ENCODE measurements at regions not wholly inside any gene's neighbourhood (a gene's known extent, or its start where the extent isn't known, plus 50 kb on each side); places are given as distances from the start of the nearest gene placed in this dataset.

DNA sequence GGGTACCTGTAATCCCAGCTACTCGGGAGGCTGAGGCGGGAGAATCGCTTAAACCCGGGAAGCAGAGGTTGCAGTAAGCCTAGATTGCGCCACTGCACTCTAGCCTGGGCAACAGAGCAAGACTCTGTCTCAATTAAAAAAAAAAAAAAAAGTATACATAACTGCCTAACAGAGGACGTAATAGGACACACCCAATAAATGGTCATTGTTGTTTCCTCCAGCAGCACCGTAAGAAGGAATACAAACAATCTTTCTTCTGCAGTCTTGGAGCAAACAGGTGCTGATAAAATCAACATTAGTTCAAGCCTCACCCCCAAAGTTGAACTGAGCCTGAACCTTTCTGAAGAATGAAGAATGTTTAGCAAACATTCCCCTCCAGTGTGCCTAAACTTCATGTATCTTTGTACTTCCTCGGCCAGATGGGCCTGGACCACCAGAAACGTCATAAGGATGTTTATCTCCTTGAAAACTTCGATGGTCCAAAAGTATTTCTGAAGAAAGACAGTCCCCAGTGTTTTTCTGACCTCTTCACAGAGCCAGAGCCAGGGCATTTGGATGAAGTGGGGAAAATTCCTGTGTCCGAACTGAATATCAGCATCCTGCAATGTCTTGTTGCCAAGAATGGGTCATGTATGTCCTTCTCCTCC is 136.8 kb upstream of the F3 start:
- H3K27ac ChIP-seq, result no peak overlapping the region
- WGBS, 5 donors, result 65 to 89% (median 77%) methylated on average over 11 of the region's 11 CpGs

DNA sequence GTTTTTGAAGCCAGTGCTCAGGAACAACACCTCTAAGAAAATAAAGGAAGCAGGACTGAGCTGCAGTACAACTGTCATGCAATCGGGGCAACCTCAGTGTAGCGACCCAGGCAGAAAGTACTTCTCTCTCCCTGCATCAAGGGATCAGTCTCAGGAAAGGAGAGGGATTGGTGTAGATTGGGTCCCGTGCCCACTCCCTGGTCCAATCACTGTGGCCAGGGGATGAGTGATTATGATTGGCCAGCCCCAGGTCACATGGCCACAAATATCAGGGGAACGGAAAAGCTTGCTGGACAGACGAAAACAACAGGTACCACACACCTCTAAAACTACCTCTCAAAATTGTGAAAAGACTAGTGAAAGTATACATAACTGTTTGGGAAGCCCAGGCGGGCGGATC is 136.2 kb upstream of the F3 start:
- WGBS, 5 donors, result 70 to 89% (median 78%) methylated on average over 7 of the region's 7 CpGs
- H3K36me3 ChIP-seq, result no peaks in the 10 kb centered on the region
- no peaks in the 10 kb centered on the region for H3K9me3 ChIP-seq
- DNase-seq, result no peak
- no peak overlapping the region for H3K27ac ChIP-seq
- TF ChIP-seq POLR2AphosphoS5 (IDR thresholded peaks at IDR 0.05) (no peak), POLR2A (IDR thresholded peaks at IDR 0.05) (no peak)
- TF ChIP-seq, protein P1, sequence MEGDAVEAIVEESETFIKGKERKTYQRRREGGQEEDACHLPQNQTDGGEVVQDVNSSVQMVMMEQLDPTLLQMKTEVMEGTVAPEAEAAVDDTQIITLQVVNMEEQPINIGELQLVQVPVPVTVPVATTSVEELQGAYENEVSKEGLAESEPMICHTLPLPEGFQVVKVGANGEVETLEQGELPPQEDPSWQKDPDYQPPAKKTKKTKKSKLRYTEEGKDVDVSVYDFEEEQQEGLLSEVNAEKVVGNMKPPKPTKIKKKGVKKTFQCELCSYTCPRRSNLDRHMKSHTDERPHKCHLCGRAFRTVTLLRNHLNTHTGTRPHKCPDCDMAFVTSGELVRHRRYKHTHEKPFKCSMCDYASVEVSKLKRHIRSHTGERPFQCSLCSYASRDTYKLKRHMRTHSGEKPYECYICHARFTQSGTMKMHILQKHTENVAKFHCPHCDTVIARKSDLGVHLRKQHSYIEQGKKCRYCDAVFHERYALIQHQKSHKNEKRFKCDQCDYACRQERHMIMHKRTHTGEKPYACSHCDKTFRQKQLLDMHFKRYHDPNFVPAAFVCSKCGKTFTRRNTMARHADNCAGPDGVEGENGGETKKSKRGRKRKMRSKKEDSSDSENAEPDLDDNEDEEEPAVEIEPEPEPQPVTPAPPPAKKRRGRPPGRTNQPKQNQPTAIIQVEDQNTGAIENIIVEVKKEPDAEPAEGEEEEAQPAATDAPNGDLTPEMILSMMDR (IDR thresholded peaks at IDR 0.05 in 8 of 11, conservative IDR thresholded peaks at IDR 0.05 in 3 of 11), result no peak
- intact Hi-C loops (cut with DNase I; ENCODE audit: low total_unique reads), result no loop called here
- no peaks in the 10 kb centered on the region for H3K4me1 ChIP-seq
- no peaks in the 10 kb centered on the region for H3K27me3 ChIP-seq (replicated peaks in 1 of 7)
- no peak overlapping the region for H3K4me3 ChIP-seq

More for the DNA sequence above, 136.8 kb upstream of the F3 start:
- no peak for DNase-seq
- no peak overlapping the region for H3K4me3 ChIP-seq
- H3K9me3 ChIP-seq, result no peaks in the 10 kb centered on the region
- H3K4me1 ChIP-seq, result no peaks in the 10 kb centered on the region
- intact Hi-C loops (cut with DNase I; ENCODE audit: low total_unique reads), result no loop called here
- H3K36me3 ChIP-seq, result no peaks in the 10 kb centered on the region
- no peaks in the 10 kb centered on the region for H3K27me3 ChIP-seq (replicated peaks in 1 of 7)
- TF ChIP-seq POLR2A (IDR thresholded peaks at IDR 0.05), result no peak
- TF ChIP-seq POLR2AphosphoS5 (IDR thresholded peaks at IDR 0.05), result no peak
- TF ChIP-seq, protein P1 (IDR thresholded peaks at IDR 0.05 in 8 of 11, conservative IDR thresholded peaks at IDR 0.05 in 3 of 11), result no peak

DNA sequence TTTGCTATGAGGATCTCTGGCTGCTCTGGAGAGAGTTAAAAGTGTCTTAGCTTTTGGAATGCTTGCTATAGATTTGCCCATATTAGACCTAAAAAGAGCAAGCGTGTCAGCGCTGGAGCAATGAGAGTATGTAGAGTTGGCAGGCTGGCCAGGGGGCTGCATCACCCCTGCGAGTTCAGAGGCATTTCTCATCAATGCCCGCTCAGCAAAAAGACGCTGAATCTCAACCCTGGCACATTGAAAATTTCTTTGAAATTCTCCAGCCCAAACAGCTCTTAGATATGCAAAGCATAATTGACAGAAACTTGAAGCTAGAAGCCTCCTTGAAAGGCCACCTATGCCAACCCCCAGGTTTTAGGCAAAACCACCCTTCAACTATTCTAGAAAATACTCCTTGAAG is 135.5 kb upstream of the F3 start:
- no peak overlapping the region for H3K27ac ChIP-seq

DNA sequence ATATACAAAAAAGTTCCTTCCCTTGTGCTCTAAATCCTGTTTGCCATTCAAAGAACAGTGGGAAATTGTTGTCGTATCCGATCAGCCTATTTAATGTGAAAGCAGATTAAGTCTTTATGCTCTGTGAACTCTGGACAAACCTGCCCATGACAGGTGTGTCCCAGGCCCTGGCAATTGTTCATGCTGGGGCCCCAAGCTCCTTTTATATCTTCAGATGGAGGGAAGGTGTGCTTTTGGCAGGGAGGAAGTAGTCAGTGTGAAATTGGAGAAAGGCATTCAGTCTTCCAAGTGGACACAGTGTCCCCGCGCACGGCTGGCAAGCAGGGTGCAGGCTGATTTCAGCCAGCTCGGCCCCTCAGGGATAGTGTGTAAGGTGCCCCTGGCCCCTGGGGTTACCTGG is 135.1 kb upstream of the F3 start:
- H3K4me1 ChIP-seq, result no peaks in the 10 kb centered on the region
- no peaks in the 10 kb centered on the region for H3K36me3 ChIP-seq
- TF ChIP-seq POLR2A (IDR thresholded peaks at IDR 0.05), result no peak
- H3K27ac ChIP-seq, result no peak overlapping the region
- no peaks in the 10 kb centered on the region for H3K9me3 ChIP-seq
- no peaks in the 10 kb centered on the region for H3K27me3 ChIP-seq (replicated peaks in 1 of 7)
- H3K4me3 ChIP-seq, result no peak overlapping the region
- WGBS, 5 donors, result 77 to 94% (median 83%) methylated on average over 6 of the region's 6 CpGs
- intact Hi-C loops (cut with DNase I; ENCODE audit: low total_unique reads), result no loop called here
- no peak for DNase-seq

More for the DNA sequence above, 135.5 kb upstream of the F3 start:
- DNase-seq, result no peak
- Histone ChIP-seq H3K9me3 (no peaks in the 10 kb centered on the region), H3K4me3 (no peak overlapping the region), H3K27me3 (replicated peaks in 1 of 7) (no peaks in the 10 kb centered on the region), H3K4me1 (no peaks in the 10 kb centered on the region), H3K36me3 (no peaks in the 10 kb centered on the region)
- 62 to 75% (median 72%) methylated on average over 5 of the region's 5 CpGs for WGBS, 5 donors
- TF ChIP-seq POLR2A (IDR thresholded peaks at IDR 0.05), result no peak
- TF ChIP-seq, protein P1 (IDR thresholded peaks at IDR 0.05 in 8 of 11, conservative IDR thresholded peaks at IDR 0.05 in 3 of 11), result no peak
- intact Hi-C loops (cut with DNase I; ENCODE audit: low total_unique reads), result no loop called here

DNA sequence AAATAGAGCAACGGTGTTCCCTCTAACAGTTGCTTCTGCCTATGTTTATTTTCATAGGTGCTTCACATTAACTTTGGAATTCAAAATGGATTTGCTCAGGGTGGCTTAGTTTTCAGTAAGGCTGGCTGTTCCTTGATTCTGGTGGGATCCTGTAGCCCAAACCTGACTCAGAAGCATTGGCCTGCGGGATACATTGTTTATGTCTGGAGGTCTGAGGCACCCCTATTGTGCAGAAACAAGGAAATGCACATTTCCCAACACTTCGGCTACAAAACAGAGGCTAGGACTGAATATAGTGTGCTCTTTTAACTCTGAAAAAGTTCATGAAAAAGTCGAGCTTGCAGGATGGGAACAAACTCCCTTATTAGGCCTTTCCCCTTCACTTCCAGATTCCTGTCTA is 133.8 kb upstream of the F3 start:
- intact Hi-C loops (cut with DNase I; ENCODE audit: low total_unique reads), result no loop called here
- Histone ChIP-seq H3K36me3 (no peaks in the 10 kb centered on the region), H3K27ac (no peak overlapping the region), H3K4me1 (no peaks in the 10 kb centered on the region), H3K9me3 (no peaks in the 10 kb centered on the region), H3K4me3 (no peak overlapping the region), H3K27me3 (replicated peaks in 1 of 7) (no peaks in the 10 kb centered on the region)
- DNase-seq, result no peak
- WGBS, 5 donors, result 58 to 76% (median 61%) methylated on average over 4 of the region's 4 CpGs
- TF ChIP-seq POLR2A (IDR thresholded peaks at IDR 0.05), result no peak
- TF ChIP-seq, protein P1 (IDR thresholded peaks at IDR 0.05 in 8 of 11, conservative IDR thresholded peaks at IDR 0.05 in 3 of 11), result no peak
- no peak for TF ChIP-seq POLR2AphosphoS5 (IDR thresholded peaks at IDR 0.05)

Data from spleen (tissue), 11 donors.